ENCODE measurements at regions not wholly inside any gene's neighbourhood (a gene's known extent, or its start where the extent isn't known, plus 50 kb on each side); places are given as distances from the start of the nearest gene placed in this dataset.
"Not testable (repeated sequence)": the region's sequence is repeated elsewhere in the genome, so short reads cannot be mapped to it uniquely, and the experiment has no call there.

DNA sequence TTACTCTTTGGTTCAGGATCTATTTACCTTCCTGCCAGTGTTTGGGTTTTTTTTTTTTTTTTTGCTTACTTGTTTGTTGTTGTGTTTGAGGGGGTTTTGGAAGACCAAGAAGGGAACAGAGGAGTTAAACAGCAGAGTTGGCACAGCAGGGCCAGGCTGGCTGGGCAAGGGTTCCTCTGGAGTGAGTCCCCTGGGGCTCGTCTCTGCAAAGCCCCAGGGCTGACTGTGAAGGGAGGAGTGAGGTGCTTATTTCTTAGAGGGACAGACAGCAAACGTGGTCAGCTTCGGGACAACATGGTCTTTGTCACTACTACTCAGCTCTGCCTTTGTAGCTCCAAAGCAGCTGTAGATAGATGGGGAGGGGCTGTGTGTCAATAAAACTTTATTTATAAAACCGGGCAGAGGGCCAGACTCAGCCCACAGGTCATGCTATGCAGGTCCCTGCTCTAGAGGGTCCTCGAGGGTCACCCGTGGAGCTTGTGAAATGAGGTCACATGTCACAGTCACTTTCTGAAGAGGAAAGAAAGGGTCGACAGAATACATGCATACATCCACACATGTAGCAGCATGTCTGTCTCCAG is 1404.7 kb downstream of the BRD1 start:
- Histone ChIP-seq H3K27me3 (ENCODE audit: control insufficient read depth in 1 of 2, insufficient read depth in 2 of 2, low read length in 2 of 2) (peaks cover 0 to 5% of the 10 kb centered on the region in 2 donors), H3K9me3 (ENCODE audit: low read length) (no peaks in the 10 kb centered on the region), H3K27ac (ENCODE audit: low read depth, low read length) (no peak overlapping the region), H3K4me1 (ENCODE audit: insufficient read depth, low read length) (no peaks in the 10 kb centered on the region), H3K9ac (ENCODE audit: low read length) (no peak overlapping the region), H3K4me3 (ENCODE audit: low read depth in 1 of 2, low read length in 2 of 2) (no peak overlapping the region), H3K36me3 (ENCODE audit: insufficient read depth, low read length) (no peaks in the 10 kb centered on the region)

DNA sequence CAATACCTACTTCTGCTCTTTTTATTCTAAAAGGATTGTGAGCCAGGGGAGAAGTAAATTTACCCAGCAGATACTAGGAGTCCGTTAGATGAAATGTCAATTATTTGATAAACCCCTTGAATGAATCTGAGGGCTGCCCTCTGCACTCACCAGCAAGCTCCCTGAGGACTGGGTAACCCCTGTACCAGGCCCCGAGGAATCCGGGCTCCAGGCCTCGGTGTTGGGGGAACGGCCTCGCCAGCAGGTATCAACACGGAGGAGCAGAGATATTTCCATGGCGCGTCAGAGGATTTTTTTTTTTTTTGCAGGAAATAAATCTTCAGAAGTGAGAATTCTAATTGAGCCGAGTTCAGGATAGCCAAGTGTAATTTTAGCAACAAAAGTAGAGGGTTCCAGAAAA is 1408.8 kb downstream of the BRD1 start:
- Histone ChIP-seq H3K27me3 (ENCODE audit: control insufficient read depth in 1 of 2, insufficient read depth in 2 of 2, low read length in 2 of 2) (peaks cover 0 to 7% of the 10 kb centered on the region in 2 donors), H3K9ac (ENCODE audit: low read length) (no peak overlapping the region), H3K4me1 (ENCODE audit: insufficient read depth, low read length) (no peaks in the 10 kb centered on the region), H3K4me3 (ENCODE audit: low read depth in 1 of 2, low read length in 2 of 2) (no peak overlapping the region), H3K36me3 (ENCODE audit: insufficient read depth, low read length) (no peaks in the 10 kb centered on the region), H3K27ac (ENCODE audit: low read depth, low read length) (no peak overlapping the region), H3K9me3 (ENCODE audit: low read length) (no peaks in the 10 kb centered on the region)

DNA sequence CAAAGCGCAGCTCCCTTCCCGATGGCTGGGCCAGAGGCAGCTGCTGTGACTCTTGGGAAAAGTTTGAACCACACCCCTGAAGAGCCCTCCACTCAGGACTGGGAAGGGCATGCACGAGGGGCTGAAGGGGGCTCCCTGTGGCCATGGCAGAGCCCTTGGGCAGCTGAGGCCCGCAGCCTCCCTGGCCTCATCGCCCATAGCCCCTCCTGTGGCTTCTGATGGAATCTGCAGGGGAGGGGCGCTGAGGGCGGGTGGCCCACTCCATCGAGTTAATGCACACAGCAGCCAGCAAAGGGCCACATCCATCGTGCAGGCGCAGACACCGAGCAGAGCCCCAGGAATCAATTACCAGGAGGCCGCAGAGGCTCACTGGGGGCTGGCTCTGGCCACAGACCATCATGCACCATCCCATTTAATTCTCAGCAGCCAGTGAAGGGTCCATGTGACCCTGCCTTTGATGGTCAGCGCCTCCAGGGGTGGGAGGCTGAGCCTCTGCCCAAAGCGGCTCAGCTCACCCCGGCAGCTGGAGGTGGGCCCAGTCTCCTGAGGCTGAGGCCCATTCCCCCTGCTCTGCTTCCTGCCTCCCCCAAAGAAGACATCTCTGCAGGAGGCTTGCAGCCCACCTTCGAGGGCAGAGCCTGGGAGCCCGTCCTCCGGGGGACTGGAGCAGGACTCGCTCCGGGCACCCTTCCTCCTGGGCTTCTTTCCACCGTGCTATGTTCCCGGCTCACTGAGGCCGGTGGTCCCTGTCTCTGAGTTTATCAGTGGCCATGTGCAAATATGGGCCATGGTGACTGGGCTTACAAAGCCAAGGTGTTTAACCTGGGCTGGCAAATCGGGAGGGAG is 1410.2 kb downstream of the BRD1 start:
- Histone ChIP-seq H3K27me3 (ENCODE audit: control insufficient read depth in 1 of 2, insufficient read depth in 2 of 2, low read length in 2 of 2) (peaks cover 0 to 7% of the 10 kb centered on the region in 2 donors), H3K9ac (ENCODE audit: low read length) (no peak overlapping the region), H3K4me1 (ENCODE audit: insufficient read depth, low read length) (no peaks in the 10 kb centered on the region), H3K27ac (ENCODE audit: low read depth, low read length) (no peak overlapping the region), H3K36me3 (ENCODE audit: insufficient read depth, low read length) (no peaks in the 10 kb centered on the region), H3K4me3 (ENCODE audit: low read depth in 1 of 2, low read length in 2 of 2) (no peak overlapping the region), H3K9me3 (ENCODE audit: low read length) (no peaks in the 10 kb centered on the region)

DNA sequence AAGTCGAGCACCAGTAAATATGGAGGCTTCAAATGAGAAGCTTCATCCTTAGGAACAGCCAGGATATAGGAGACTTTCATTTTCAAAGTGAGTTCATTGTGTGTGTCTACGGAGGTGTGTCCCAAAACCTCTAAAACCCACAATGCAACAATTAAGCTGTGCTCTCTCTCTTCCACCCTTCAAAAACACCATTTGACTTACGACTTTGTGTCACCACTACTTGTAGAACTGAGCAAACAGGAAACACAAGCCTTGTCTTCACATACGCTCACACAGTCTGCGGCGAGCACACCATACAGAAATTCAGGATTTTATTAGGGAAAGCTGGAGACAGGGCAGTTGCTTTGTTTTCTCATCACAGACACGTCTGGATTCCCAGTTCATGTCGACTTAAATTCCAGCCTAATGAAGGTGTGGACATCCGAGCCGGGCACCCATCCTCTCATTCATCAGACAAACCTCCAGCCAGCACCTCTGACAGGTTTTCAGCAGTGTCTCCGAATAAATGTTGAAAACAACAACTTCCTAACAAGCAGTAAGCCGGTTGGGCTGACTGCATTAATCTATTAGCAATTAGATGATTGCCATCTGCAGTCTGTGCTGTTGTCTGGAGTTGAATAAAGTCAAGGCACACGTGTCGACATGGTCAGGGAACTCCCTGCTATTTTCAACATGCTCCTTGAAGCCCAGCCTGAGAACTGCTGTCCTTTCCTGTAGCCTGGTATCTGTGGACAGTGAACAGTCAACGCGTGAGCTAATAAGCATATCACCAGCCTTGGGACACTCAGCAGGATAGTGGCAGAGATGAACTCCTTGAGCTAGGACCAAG is 1411.1 kb downstream of the BRD1 start:
- Histone ChIP-seq H3K4me1 (ENCODE audit: insufficient read depth, low read length) (no peaks in the 10 kb centered on the region), H3K27ac (ENCODE audit: low read depth, low read length) (no peak overlapping the region), H3K27me3 (ENCODE audit: control insufficient read depth in 1 of 2, insufficient read depth in 2 of 2, low read length in 2 of 2) (peaks cover 0 to 7% of the 10 kb centered on the region in 2 donors), H3K4me3 (ENCODE audit: low read depth in 1 of 2, low read length in 2 of 2) (no peak overlapping the region), H3K36me3 (ENCODE audit: insufficient read depth, low read length) (no peaks in the 10 kb centered on the region), H3K9ac (ENCODE audit: low read length) (no peak overlapping the region), H3K9me3 (ENCODE audit: low read length) (no peaks in the 10 kb centered on the region)

DNA sequence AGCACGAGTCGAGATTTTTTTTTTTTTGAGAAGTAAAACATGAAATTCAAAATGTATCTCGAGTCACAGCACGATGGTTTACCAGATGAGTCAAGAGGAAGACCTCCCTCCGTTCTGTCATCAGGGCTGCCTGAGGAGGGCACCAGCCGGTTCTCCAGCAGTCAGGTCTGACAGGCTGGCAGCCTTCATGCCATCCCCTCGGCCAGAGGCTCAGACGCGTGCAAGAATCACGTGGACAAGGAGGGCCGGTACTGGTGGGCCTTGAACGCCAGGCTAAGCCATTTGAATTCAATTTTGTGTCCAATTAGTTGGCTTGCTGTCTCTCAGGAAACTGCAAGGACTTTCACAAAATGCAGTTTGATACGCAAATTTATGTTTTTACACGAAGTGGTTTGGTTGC is 1412.2 kb downstream of the BRD1 start:
- H3K27me3 ChIP-seq (ENCODE audit: control insufficient read depth in 1 of 2, insufficient read depth in 2 of 2, low read length in 2 of 2) = peaks cover 0 to 7% of the 10 kb centered on the region in 2 donors
- no peaks in the 10 kb centered on the region for H3K9me3 ChIP-seq (ENCODE audit: low read length)
- H3K9ac ChIP-seq (ENCODE audit: low read length) = no peak overlapping the region
- no peak overlapping the region for H3K27ac ChIP-seq (ENCODE audit: low read depth, low read length)
- H3K4me3 ChIP-seq (ENCODE audit: low read depth in 1 of 2, low read length in 2 of 2) = no peak overlapping the region
- no peaks in the 10 kb centered on the region for H3K4me1 ChIP-seq (ENCODE audit: insufficient read depth, low read length)
- no peaks in the 10 kb centered on the region for H3K36me3 ChIP-seq (ENCODE audit: insufficient read depth, low read length)

DNA sequence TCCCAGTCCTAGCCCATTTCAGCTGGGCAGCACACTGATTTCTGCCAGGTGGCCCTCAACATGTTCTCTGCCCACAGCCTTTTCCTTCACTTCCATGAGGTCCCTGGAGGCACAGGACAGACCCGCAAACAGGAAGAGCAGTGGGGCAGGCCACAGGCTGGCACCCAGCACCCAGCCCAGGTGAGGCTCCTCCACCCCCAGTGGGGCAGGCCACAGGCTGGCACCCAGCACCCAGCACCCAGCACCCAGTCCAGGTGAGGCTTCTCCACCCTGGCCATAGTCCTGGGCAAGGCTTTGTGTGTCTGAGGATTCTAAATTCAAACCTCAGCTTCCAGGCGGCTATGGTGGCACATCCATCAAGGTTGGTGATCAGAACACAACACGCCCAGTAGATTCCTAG is 1413.0 kb downstream of the BRD1 start:
- no peak overlapping the region for H3K27ac ChIP-seq (ENCODE audit: low read depth, low read length)
- no peak overlapping the region for H3K9ac ChIP-seq (ENCODE audit: low read length)
- H3K27me3 ChIP-seq (ENCODE audit: control insufficient read depth in 1 of 2, insufficient read depth in 2 of 2, low read length in 2 of 2) = peaks cover 0 to 7% of the 10 kb centered on the region in 2 donors
- H3K9me3 ChIP-seq (ENCODE audit: low read length) = no peaks in the 10 kb centered on the region
- H3K4me1 ChIP-seq (ENCODE audit: insufficient read depth, low read length) = no peaks in the 10 kb centered on the region
- H3K36me3 ChIP-seq (ENCODE audit: insufficient read depth, low read length) = no peaks in the 10 kb centered on the region
- no peak overlapping the region for H3K4me3 ChIP-seq (ENCODE audit: low read depth in 1 of 2, low read length in 2 of 2)

DNA sequence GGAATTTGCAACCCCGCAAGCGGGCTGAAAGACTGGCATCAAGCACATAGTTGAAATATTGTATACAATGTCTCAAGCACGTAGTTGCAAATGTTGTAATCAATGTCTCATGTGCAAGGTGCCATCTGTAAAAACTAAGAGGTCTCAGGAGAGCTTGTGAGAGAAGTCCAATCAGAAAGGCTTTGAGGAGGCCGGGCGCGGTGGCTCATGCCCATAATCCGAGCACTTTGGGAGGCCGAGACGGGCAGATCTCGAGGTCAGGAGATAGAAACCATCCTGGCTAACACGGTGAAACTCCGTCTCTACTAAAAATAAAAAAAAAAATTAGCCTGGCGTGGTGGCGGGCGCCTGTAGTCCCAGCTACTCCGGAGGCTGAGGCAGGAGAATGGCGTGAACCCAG is 1414.7 kb downstream of the BRD1 start:
- not testable (repeated sequence) for H3K4me3 ChIP-seq (ENCODE audit: low read depth in 1 of 2, low read length in 2 of 2); H3K27ac ChIP-seq (ENCODE audit: low read depth, low read length); H3K9ac ChIP-seq (ENCODE audit: low read length); H3K36me3 ChIP-seq (ENCODE audit: insufficient read depth, low read length); H3K9me3 ChIP-seq (ENCODE audit: low read length); H3K4me1 ChIP-seq (ENCODE audit: insufficient read depth, low read length); H3K27me3 ChIP-seq (ENCODE audit: control insufficient read depth in 1 of 2, insufficient read depth in 2 of 2, low read length in 2 of 2)

DNA sequence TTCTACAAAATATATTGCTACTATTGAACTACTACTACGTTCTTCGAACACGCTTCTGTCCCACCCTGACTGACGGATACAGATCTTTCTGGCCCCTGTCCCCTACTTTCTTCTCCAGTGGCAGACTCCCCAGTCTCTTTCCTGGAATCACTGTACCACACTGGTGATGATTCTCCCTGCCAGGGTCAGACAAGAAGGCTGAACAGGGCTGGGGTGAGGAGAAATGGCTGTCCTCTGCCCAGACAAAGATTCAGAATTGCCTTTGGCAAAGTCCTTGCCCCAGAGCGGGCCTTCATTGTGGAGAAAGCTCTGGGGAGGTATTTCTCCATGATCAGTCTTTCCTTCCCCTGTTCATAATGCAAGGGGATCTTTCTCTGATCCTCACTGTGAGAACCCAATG is 1417.1 kb downstream of the BRD1 start:
- H3K9me3 ChIP-seq (ENCODE audit: low read length) = no peaks in the 10 kb centered on the region
- no peak overlapping the region for H3K4me3 ChIP-seq (ENCODE audit: low read depth in 1 of 2, low read length in 2 of 2)
- H3K27ac ChIP-seq (ENCODE audit: low read depth, low read length) = no peak overlapping the region
- H3K36me3 ChIP-seq (ENCODE audit: insufficient read depth, low read length) = no peaks in the 10 kb centered on the region
- H3K4me1 ChIP-seq (ENCODE audit: insufficient read depth, low read length) = no peaks in the 10 kb centered on the region
- H3K27me3 ChIP-seq (ENCODE audit: control insufficient read depth in 1 of 2, insufficient read depth in 2 of 2, low read length in 2 of 2) = no peaks in the 10 kb centered on the region
- H3K9ac ChIP-seq (ENCODE audit: low read length) = no peak overlapping the region

DNA sequence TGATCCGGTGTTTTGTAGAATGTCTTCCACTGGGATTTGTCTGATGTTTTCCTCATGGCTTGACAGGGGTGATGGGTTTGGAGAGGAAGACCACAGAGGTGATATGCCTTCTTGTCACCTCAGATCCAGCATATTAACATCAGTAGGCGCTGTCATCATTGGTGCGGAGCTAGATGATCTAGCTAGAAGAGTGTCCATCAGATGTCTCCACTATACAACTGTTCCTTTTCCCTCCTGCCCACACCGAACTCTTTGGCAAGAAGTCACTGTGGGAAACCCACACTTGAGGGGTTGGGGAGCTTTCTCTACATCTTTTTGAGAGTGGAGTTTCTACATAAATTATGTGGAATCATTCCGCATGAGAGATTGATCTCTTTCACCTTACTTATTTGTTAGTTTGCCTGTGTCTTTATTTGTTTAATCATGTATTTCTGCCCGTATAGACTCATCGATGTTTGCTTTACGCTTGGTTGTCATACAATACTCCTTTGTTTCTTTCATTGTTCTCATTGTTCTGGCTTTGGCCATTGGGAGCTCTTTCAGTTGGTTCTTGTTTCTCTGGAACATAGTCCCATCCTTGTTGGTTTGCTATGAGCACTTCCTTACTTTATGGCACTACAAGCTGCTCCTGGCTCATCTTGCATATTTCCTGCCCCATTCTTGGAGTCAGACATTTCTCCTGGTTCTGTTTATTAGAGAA is 1420.3 kb downstream of the BRD1 start:
- no peak overlapping the region for H3K27ac ChIP-seq (ENCODE audit: low read depth, low read length)

DNA sequence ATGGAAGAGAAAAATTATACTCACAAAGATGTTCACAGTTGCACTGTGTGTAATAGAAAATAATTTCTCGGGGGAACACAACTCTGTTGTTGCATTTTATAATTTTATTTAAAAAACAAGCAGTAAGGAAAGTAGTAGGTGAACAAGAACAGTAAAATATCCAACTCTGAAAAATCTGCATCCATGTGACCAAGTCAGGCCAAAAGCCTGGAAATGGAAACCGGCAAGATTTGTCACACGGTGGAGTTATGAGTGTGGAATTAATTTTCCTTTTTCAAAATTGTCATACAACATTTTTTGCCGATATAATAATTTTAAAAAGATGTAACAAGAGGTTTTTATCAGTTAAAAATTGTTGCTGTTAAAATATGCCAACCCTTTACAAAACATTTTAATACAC is 1421.5 kb downstream of the BRD1 start:
- Histone ChIP-seq H3K27ac (ENCODE audit: low read depth, low read length) (no peak overlapping the region), H3K36me3 (ENCODE audit: insufficient read depth, low read length) (no peaks in the 10 kb centered on the region), H3K9me3 (ENCODE audit: low read length) (no peaks in the 10 kb centered on the region), H3K4me3 (ENCODE audit: low read depth in 1 of 2, low read length in 2 of 2) (no peak overlapping the region), H3K9ac (ENCODE audit: low read length) (no peak overlapping the region), H3K27me3 (ENCODE audit: control insufficient read depth in 1 of 2, insufficient read depth in 2 of 2, low read length in 2 of 2) (no peaks in the 10 kb centered on the region), H3K4me1 (ENCODE audit: insufficient read depth, low read length) (no peaks in the 10 kb centered on the region)

More for the DNA sequence above, 1420.3 kb downstream of the BRD1 start:
- H3K9me3 ChIP-seq (ENCODE audit: low read length) = no peaks in the 10 kb centered on the region
- H3K36me3 ChIP-seq (ENCODE audit: insufficient read depth, low read length) = no peaks in the 10 kb centered on the region
- no peaks in the 10 kb centered on the region for H3K4me1 ChIP-seq (ENCODE audit: insufficient read depth, low read length)
- no peak overlapping the region for H3K4me3 ChIP-seq (ENCODE audit: low read depth in 1 of 2, low read length in 2 of 2)
- no peaks in the 10 kb centered on the region for H3K27me3 ChIP-seq (ENCODE audit: control insufficient read depth in 1 of 2, insufficient read depth in 2 of 2, low read length in 2 of 2)
- H3K9ac ChIP-seq (ENCODE audit: low read length) = no peak overlapping the region

DNA sequence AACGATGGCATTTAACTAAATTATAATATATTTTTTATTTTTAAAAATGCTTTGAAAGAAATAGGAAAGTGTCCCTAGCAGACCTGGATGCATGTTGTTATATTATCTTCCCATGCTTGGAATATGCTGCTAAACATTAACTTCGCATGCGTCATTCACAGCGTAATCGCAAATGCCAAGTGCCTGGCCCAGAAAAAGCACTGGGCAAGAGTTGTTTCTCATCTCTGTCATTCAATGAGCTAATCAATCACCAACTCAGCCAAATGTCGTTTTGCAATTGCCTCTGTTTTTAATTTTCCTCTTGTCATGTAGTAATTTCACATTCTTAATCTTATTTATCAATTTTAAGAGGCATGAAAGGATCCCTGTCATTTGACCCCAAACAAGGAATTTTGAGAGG is 1421.9 kb downstream of the BRD1 start:
- Histone ChIP-seq H3K4me3 (ENCODE audit: low read depth in 1 of 2, low read length in 2 of 2) (no peak overlapping the region), H3K9me3 (ENCODE audit: low read length) (no peaks in the 10 kb centered on the region), H3K27ac (ENCODE audit: low read depth, low read length) (no peak overlapping the region), H3K4me1 (ENCODE audit: insufficient read depth, low read length) (no peaks in the 10 kb centered on the region), H3K9ac (ENCODE audit: low read length) (no peak overlapping the region), H3K27me3 (ENCODE audit: control insufficient read depth in 1 of 2, insufficient read depth in 2 of 2, low read length in 2 of 2) (no peaks in the 10 kb centered on the region), H3K36me3 (ENCODE audit: insufficient read depth, low read length) (no peaks in the 10 kb centered on the region)
